ENCODE measurements at regions not wholly inside any gene's neighbourhood (a gene's known extent, or its start where the extent isn't known, plus 50 kb on each side); places are given as distances from the start of the nearest gene placed in this dataset.

DNA sequence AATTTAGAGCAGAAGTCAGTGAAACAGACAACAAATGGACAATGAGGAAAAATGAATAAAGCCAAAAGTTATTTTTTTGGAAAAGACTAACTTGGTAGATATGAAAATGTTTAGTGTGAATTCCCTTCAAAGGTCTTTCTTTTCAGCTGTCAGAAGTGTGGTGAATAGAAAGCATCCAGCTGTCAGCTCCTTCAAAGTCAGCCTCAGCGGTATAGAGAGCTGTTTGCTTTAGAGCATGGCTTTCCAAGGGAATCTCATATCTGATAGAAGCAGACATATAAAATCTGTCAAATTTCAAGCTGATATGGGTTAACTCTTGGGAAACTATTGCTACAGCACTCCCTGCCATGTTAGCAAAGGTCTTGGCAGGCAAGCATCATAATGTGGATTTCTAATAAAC, 309.3 kb downstream of the CASP12 start:
- Histone ChIP-seq H3K4me2 (ENCODE audit: low read depth, low read length, poor library complexity, severe bottlenecking) (no peak overlapping the region), H3K4me3 (ENCODE audit: low read length, poor library complexity, severe bottlenecking) (no peak overlapping the region), H3K4me1 (ENCODE audit: insufficient read depth, low read length, poor library complexity, severe bottlenecking) (no peaks in the 10 kb centered on the region), H3K36me3 (ENCODE audit: insufficient read depth, low read length) (no peaks in the 10 kb centered on the region), H2AFZ (ENCODE audit: low read length) (no peak overlapping the region), H3K9me2 (replicated peaks; ENCODE audit: low read depth, low read length) (no peaks in the 10 kb centered on the region), H3K27me3 (ENCODE audit: insufficient read depth, low read length, poor library complexity, severe bottlenecking) (no peaks in the 10 kb centered on the region), H3F3A (ENCODE audit: low read depth) (no peaks in the 10 kb centered on the region), H3K9ac (ENCODE audit: low read depth, low read length, poor library complexity, severe bottlenecking) (no peak overlapping the region), H3K9me3 (ENCODE audit: insufficient read depth, low read depth, low read length) (no peaks in the 10 kb centered on the region), H3K79me2 (ENCODE audit: insufficient read depth, low read length) (no peaks in the 10 kb centered on the region), H4K20me1 (ENCODE audit: insufficient read depth, low read length, poor library complexity, severe bottlenecking) (no peaks in the 10 kb centered on the region)
- TF ChIP-seq, protein P1, sequence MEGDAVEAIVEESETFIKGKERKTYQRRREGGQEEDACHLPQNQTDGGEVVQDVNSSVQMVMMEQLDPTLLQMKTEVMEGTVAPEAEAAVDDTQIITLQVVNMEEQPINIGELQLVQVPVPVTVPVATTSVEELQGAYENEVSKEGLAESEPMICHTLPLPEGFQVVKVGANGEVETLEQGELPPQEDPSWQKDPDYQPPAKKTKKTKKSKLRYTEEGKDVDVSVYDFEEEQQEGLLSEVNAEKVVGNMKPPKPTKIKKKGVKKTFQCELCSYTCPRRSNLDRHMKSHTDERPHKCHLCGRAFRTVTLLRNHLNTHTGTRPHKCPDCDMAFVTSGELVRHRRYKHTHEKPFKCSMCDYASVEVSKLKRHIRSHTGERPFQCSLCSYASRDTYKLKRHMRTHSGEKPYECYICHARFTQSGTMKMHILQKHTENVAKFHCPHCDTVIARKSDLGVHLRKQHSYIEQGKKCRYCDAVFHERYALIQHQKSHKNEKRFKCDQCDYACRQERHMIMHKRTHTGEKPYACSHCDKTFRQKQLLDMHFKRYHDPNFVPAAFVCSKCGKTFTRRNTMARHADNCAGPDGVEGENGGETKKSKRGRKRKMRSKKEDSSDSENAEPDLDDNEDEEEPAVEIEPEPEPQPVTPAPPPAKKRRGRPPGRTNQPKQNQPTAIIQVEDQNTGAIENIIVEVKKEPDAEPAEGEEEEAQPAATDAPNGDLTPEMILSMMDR (conservative IDR thresholded peaks at IDR 0.05; ENCODE audit: low read length), result no peak
- TF ChIP-seq EZH2phosphoT487 (IDR thresholded peaks at IDR 0.05; ENCODE audit: borderline replicate concordance), result no peak

DNA sequence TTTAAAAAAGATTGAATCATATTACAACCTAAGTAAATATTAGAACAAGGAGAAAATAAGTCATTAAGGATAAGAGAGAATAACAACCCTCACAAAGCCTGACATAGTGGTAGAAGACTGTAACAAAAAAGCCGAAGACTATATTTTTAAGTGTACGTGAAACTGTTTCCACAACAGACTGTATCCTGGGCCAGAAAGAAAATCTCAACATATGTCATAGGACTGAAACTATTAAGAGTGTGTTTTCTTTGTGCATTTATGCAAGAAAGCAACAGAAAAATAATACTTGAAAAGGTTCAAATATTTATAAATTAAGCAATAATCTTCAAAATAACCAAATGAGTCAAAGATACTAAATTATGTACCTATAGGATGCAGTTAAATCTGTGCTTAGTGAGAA, 309.8 kb downstream of the CASP12 start:
- Histone ChIP-seq H3K4me1 (ENCODE audit: insufficient read depth, low read length, poor library complexity, severe bottlenecking) (no peaks in the 10 kb centered on the region), H3K9me2 (replicated peaks; ENCODE audit: low read depth, low read length) (no peaks in the 10 kb centered on the region), H3F3A (ENCODE audit: low read depth) (no peaks in the 10 kb centered on the region), H3K36me3 (ENCODE audit: insufficient read depth, low read length) (no peaks in the 10 kb centered on the region), H3K4me2 (ENCODE audit: low read depth, low read length, poor library complexity, severe bottlenecking) (no peak overlapping the region), H4K20me1 (ENCODE audit: insufficient read depth, low read length, poor library complexity, severe bottlenecking) (no peaks in the 10 kb centered on the region), H3K9me3 (ENCODE audit: insufficient read depth, low read depth, low read length) (no peaks in the 10 kb centered on the region), H2AFZ (ENCODE audit: low read length) (no peak overlapping the region), H3K4me3 (ENCODE audit: low read length, poor library complexity, severe bottlenecking) (no peak overlapping the region), H3K9ac (ENCODE audit: low read depth, low read length, poor library complexity, severe bottlenecking) (no peak overlapping the region), H3K79me2 (ENCODE audit: insufficient read depth, low read length) (no peaks in the 10 kb centered on the region), H3K27me3 (ENCODE audit: insufficient read depth, low read length, poor library complexity, severe bottlenecking) (no peaks in the 10 kb centered on the region)
- TF ChIP-seq, protein P1 (conservative IDR thresholded peaks at IDR 0.05; ENCODE audit: low read length), result no peak

DNA sequence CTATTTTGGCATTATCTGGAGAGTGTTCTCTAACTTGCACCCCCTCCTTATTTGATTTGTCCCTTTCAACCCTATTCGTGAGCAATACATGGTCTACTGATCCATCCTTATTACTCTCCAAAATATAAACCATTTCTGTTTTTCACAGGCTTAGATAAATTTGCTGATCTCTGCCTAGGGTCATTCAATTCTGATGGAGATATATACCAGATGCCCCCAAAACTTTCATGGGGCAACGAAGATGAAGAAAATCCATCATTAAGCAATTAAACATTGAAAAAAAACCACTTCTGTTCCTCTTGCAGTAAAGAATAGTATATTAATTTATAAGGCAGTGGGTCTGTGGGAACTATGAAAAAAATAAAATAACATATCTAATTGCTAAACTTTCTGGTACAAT, 313.4 kb downstream of the CASP12 start:
- H3F3A ChIP-seq (ENCODE audit: low read depth), result no peaks in the 10 kb centered on the region
- no peak overlapping the region for H2AFZ ChIP-seq (ENCODE audit: low read length)
- H3K9me2 ChIP-seq (replicated peaks; ENCODE audit: low read depth, low read length), result no peaks in the 10 kb centered on the region
- no peaks in the 10 kb centered on the region for H3K79me2 ChIP-seq (ENCODE audit: insufficient read depth, low read length)
- no peaks in the 10 kb centered on the region for H3K4me1 ChIP-seq (ENCODE audit: insufficient read depth, low read length, poor library complexity, severe bottlenecking)
- no peaks in the 10 kb centered on the region for H3K36me3 ChIP-seq (ENCODE audit: insufficient read depth, low read length)
- H3K9me3 ChIP-seq (ENCODE audit: insufficient read depth, low read depth, low read length), result no peaks in the 10 kb centered on the region
- no peaks in the 10 kb centered on the region for H3K27me3 ChIP-seq (ENCODE audit: insufficient read depth, low read length, poor library complexity, severe bottlenecking)
- no peak overlapping the region for H3K4me3 ChIP-seq (ENCODE audit: low read length, poor library complexity, severe bottlenecking)
- H3K9ac ChIP-seq (ENCODE audit: low read depth, low read length, poor library complexity, severe bottlenecking), result no peak overlapping the region
- H3K4me2 ChIP-seq (ENCODE audit: low read depth, low read length, poor library complexity, severe bottlenecking), result no peak overlapping the region
- TF ChIP-seq EZH2phosphoT487 (IDR thresholded peaks at IDR 0.05; ENCODE audit: borderline replicate concordance), result no peak
- TF ChIP-seq, protein P1 (conservative IDR thresholded peaks at IDR 0.05; ENCODE audit: low read length), result no peak
- H4K20me1 ChIP-seq (ENCODE audit: insufficient read depth, low read length, poor library complexity, severe bottlenecking), result no peaks in the 10 kb centered on the region

All from Loucy (cell line).